HG02798 (cell line): ENCODE measurements at regions not wholly inside any gene's neighbourhood (a gene's known extent, or its start where the extent isn't known, plus 50 kb on each side); places are given as distances from the start of the nearest gene placed in this dataset.
"Not testable (repeated sequence)": the region's sequence is repeated elsewhere in the genome, so short reads cannot be mapped to it uniquely, and the experiment has no call there.

Experiments
- ATAC-seq: cut with Tn5 transposase; IDR thresholded peaks from one replicate; pipeline ENCODE4 v1.9.1; 2021; ENCODE audit warnings: mild to moderate bottlenecking; ENCODE audit not compliant: unreplicated experiment, poor library complexity

DNA sequence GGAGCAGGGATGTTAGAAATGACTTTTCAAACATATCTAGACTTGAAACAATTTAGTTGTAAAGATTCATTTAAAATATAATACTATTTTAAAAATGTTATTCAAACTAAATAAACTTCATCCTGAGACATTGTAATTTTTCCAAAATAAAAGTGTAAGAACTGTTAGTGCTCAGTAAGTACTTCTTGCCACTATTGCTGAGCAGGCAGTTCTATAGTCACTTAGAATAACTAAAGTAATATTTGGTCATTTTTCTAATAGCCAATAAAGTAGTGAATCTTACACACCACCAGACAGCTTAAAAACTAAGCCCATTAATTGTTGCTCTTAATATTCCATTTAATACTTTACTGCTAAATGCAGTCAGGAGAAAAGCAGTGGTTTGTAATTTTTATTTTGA, 1120.0 kb upstream of the CDH10 start:
- no peak for ATAC-seq

DNA sequence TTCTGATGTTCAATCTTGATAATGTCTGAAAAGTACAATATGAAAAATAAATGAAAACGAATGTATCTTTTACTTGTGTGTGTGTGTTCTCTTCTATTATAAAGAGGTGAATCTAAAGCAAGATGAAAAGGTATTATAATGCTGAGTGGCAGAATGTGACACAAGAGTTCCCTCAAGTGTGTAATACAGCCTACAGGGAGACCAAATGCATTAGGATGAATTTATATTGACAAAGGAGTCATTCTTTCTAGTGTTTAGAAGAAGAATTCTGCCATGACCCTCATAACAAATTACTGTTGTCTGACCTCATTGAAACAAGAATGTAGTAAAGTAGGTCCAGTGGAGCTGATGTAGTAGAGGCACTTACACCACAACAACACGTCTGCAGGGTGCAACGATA, 1119.0 kb upstream of the CDH10 start:
- no peak for ATAC-seq

DNA sequence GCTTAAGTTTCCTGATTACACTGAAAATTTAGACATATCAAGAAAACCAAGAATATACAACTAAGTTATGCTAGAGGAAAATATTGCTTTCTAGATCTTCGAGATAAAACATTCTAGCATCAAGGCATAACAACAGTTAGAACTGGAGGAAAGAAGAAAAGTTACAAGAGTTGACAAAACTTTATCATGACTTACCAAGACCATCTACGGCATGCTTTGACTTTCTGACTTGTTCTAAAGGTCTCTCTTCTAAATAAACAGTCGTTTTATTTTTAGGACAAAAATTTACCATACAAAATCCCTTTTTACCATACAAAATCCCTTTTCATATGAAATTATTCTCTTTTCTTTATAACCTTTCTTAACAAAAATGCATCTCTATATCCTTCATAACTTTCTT, 1110.1 kb upstream of the CDH10 start:
- no peak for ATAC-seq

DNA sequence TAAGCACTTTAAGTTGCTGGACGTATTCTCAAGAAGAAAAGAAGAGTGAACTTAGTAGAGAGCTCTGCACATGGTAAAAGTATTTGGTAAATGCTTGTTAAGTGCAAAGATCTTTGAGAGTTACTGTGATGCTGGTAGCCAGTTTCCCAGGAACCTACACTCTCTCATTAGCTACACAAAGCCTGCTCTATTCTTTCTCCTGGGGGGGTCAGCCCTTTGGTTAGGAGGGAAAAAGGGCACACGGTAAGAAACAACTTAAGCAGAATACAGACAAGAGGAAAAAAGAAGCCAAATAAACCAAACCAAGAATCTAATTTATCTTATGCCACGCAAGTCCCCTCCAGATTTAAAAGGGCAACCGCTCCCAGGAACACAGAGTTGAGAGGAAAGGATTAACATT, 1100.1 kb upstream of the CDH10 start:
- ATAC-seq = no peak

DNA sequence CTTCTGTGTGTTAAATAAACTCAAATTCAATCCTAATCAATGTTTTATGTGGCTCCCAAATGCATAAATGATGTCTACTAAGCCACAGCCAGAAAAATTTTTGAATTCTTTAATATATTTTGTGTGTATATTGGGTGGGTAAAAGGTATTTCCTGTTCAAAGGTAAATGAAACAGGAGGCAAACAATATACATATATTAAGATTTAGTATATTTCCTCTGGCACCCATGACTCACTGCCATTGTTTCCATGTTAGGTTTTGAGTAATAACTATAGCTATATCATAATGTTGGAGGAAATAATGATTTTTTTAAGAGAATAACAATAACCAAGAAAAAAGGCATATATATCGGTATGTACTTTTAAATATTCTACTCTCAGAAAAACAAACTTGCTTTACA, 1071.9 kb upstream of the CDH10 start:
- no peak for ATAC-seq

DNA sequence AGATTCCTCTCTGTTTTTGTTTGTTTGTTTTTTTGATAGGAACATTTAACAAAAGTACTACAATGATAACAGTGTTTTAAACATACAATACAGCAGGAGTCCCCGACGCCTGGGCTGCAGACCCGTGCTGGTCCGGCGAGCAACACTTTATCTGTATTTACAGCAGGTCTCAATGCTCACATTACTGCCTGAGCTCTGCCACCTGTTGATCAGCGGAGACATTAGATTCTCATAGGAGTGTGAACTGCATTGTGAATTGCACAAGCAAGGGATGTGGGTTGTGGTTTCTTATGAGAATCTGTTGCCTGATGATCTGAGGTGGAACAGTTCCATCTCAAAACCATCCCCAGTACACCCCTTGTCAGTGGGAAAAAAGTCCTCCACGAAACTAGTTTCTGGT, 1068.5 kb upstream of the CDH10 start:
- no peak for ATAC-seq

DNA sequence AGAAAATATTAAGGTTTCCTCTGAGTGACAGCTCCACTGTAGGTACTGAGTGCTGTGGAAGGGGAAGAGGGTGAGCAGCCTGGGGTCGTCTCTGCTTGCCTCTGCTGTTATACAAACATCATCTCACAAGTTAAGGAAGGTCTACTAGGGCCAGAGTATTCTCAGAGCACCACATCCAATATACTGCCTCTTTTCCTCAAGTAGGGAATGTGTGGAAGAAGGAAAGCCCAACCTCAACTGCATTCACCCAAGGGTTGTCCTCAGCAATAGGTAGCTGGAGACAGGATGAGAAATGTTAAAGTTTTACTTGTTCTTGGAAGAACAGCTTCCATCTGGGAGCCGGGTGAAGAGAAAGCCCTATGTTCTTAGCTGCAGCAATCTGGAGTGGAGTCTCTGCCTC, 1062.3 kb upstream of the CDH10 start:
- no peak for ATAC-seq

DNA sequence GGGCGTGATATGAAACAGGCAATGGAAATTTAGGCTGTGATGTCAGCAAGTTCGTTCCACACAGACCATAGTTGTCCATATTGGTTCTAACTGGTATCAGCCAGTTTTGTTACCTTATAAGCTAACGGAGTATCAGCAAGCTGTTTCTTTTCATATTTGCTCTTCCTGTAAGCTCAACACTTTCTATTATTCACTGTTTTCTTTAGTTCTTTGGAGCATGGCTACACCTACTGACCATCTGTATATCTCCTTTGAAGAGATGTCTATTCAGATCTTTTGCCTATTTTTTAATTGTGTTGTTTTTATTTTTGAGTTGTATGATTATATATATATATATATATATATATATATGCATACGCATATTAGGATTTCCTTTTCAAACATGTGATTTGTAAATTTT, 1057.2 kb upstream of the CDH10 start:
- ATAC-seq = no peak

DNA sequence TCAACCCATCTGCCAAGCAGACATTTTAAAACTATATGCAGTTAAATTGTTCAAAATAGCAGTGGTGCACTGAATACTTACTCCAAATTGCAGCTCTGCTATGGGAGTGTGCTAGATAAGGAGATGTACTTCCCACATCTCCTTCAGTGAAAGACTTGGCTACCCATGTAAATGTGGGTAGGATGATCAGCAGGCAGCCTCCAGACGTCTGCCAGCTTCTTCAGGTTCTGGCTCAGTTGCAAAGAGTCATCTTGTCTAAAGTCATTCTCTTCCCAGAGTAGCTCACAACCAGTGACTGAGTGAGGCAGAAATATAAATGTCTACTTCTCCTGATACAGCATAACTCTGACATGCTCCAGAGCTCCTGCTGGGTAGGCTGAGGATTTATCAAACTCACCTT, 1050.0 kb upstream of the CDH10 start:
- no peak for ATAC-seq

DNA sequence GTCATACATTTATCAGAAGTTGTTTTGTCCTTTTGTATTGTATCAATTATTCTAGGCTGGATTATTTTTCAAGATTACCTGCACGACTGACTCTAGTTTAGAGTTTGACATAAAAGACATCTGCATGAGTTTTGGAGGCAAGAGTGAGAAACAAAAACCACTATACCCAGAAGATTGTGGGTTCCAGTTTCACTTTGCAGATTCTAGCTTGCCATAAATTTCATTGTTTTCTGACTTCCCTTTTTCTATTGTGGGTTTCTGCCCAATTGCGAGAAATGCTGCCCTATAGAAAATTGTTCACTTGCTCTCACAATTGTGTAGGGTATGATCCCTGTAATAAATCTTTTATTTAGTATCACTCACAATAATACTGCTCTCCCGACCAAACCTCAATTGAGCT, 1043.4 kb upstream of the CDH10 start:
- no peak for ATAC-seq

DNA sequence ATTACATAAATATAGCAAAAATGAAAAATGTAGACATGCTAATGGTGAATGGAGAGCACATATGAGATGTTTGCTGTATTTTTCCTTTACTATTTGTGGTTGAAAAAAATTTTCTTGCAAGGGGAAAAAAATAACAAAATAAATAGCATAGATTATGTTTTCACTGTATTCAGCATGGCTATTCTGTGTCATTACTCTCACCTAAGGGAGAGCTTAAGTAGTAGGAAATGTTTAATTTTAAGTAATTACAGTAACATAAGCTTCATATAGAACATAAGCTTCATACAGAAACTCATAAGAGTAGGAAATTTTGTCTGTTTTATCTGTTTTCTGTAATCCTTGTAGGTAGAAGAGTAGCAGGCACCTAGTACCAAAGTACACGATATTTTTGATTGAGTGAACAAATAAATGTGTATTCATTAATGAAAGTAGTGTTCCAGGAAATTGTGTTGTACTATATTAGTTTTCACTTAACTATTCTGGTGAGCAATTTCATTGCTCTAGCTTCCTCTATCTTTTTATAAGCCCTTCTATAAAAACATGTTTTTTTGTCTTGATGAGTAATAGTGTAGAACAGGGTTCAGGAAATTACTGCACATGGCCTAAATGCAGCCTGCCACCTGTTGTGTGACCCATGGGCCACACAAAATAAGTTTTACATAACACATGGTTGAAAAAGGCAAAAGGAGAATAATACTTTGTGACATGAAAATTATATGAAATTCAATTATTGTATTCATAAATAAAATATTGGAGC, 1025.0 kb upstream of the CDH10 start:
- ATAC-seq = no peak

DNA sequence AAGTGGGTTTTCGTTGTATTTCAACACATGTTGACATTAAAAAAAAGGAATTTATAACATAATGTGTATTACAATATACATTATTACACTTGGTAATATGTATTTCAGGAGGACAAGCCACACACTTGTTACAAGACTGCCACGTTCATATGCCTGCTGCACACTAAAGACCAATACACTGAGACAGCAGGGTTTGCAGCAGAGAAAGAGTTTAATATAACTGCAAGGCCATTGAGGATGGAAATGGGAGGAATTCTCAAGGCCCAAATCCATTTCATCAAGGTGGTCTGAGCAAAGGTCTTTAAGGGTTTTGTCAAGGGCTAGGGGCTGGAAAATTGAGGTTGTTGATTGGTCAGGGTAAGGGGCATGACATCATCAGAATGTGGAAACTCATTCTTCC, 1017.8 kb upstream of the CDH10 start:
- ATAC-seq = no peak

DNA sequence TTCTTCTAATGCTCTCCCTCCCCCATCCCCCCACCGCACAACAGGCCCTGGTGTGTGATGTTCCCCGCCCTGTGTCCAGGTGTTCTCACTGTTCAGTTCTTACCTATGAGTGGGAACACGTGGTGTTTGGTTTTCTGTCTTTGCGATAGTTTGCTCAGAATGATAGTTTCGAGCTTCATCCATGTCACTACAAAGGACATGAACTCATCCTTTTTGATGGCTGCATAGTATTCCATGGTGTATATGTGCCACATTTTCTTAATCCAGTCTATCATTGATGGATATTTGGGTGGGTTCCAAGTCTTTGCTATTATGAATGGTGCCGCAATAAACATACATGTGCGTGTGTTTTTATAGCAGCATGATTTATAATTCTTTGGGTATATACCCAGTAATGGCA, 1005.5 kb upstream of the CDH10 start:
- not testable (repeated sequence) for ATAC-seq

DNA sequence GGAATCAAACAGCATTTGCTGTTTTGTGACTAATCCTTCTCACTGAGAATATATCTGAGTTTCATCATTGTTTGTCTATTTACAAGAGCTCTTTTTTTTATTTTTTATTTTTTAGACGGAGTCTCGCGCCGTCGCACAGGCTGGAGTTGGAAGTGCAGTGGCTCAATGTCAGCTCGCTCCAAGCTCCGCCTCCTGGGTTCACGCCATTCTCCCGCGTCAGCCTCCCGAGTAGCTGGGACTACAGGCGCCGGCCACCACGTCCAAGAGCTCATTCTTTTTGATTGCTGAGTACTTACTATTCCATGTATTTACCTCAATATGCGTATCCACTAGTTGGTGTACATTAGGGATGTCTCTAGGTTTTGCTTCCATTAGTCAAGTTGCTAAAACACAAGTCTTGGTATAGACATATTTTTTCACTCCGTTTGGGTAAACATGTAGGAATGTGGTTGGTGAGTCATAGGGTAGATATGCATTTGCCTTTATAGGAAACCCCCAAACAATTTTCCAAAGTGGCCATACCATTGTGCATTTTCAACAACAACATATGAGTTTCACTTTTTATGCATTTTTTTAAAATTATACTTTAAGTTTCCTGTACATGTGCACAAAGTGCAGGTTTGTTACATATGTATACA, 1005.0 kb upstream of the CDH10 start:
- ATAC-seq = no peak

DNA sequence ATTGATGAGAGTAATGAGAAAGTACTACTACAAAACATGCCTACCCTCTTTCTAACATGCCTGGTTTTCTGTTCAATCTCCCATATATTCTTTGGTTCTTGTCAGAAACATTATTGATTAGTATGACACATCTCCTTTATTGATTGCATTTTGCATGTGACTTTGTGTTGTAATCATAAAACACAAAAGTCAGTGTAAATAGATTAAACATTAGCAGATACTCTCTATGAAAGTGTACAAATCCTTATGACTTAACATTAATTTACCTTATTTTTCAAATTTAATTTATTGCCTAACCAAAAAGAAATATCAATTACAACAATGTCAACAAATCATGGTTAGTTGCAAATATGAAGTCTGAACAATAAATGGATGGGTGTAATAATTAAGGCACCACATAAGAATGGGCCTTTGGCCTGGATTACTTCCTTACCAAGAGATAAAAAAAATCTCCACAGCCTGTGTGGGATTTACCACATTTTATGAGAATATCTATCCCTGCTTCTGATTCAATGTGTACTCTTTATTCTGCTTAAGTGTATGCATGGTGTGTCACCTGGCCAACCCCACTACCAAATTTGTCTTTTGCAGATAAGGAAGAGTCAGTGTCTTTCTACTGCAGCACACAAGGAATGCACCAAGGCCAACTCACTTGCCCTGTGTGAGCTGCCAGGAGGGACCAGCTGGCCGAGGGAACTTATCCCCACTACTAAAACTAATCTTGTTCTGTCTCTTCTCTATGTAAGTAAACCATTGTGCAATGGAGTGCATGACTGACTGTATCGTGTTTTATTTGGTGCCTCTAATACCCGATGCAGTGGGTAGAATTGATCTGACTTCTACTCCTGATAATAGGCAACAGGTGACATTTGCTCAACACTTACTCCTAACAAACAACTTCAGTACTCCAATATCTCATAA, 1001.9 kb upstream of the CDH10 start:
- no peak for ATAC-seq

DNA sequence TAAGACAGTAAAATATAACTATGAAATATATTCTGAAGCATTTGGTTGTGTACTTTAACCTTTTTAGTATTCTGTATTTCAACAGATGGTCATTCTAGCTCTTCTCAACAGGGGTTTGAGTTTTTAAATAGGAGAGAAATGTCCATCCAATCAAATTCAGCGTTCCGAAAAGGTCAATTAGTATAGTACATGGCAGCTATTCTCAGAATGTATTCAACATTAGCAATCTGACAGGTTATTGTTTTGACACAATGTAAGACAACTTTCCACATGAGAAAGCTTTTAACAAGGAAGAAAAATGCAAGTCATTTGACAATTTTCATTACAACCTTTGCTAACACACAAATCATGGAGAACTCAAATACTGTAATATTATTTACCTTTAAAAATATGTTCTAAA, 996.3 kb upstream of the CDH10 start:
- no peak for ATAC-seq

DNA sequence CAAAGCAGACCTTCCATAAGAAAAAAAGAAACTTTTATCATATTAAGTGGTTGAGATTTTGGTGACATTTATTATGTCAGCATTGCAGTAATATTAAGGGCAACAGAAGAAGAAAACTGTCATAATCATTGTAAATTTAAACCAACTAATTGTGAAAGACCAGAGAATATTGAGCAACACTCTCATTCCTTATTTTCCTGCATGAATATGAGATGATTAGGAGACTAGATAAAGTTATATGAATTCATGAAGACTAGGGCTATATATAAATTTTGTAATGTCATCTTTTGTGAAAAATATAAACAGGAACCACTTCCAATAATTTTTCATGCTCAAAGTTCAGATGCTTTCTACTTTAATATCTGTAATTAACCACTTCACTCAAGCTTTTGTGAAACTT, 974.5 kb upstream of the CDH10 start:
- no peak for ATAC-seq

DNA sequence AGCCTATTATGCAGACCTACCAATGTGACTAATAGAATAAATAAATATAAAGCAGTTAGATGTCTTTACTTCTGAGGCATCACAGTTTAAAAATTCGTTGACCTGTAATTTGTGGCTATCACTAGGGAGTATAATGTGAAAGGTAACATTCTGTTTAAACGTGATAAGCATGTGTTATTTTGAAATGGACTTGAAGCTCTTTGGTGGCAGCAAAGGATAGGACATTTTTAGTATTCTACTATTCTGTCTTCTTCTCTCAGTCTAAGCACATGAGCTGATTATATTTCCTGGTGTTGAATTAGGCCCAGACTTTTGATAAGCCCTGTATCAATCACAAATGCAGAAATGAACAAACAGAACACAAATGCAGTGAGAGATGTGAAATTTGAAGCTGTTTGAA, 974.0 kb upstream of the CDH10 start:
- ATAC-seq = no peak

DNA sequence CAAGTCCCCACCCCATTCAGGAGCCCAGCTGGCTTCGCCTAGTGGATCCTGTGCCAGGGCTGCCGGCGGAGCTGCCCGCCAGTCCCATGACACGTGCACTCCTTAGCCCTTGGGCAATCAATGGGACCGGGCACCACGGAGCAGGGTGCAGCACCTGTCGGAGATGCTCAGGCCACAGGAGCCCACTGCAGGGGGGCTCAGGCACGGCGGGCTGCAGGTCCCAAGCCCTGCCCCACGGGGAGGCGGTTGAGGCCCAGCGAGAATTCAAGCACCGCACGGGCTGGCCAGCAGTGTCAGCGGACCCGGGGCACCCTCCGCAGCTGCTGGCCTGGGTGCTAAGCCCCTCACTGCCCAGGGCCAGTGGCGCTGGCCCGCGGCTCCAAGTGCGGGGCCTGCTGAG, 969.7 kb upstream of the CDH10 start:
- no peak for ATAC-seq

DNA sequence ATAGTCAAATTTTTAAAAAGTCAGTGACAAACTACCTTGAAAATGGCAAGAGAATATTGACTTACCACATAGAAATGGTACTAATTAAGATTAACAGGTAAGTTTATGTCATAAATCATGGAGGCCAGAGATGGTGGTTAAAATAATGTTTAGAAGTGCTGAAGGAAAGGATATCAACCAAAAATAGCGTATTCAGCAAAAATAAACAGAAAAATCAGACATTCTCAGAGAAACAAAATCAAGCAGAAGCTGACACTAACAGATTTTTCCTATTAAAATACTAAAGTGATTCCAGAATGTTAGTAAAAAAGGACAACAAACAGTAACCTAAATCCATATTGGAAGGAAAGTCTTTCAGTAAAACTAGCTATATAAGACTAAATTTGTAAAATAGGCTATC, 959.9 kb upstream of the CDH10 start:
- ATAC-seq = no peak

DNA sequence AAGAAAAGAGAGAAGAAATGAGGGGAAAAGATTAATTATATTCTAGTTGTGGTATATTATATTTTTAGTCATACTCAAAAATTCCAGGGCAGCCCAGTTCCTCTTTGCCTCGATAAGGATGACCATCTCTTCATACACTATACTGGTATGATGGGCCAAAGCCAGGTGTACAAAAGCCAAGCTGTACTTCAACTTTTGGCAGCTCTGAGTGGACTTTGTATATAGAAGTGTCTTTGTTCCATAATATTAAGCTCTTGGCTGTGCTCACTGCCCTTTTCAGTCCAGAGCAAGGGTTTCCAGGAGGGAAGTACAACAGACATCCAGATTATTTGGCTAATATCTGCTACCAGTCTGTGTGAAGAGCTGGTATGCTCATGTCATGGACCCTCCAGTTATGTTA, 934.3 kb upstream of the CDH10 start:
- ATAC-seq = no peak
